Parathyroid adenoma (tissue), 2 donors: ENCODE measurements at regions not wholly inside any gene's neighbourhood (a gene's known extent, or its start where the extent isn't known, plus 50 kb on each side); places are given as distances from the start of the nearest gene placed in this dataset.

ENCODE experiments used
- H2AFZ ChIP-seq: fragments of 300-600 bp; sonication (generic); one replicate; pipeline ENCODE4 v1.7.0; 2017; ENCODE audit warnings: antibody characterized with exemption, mild to moderate bottlenecking
- H3K27ac ChIP-seq: fragments of 300-600 bp; sonication (generic); one replicate; pipeline ENCODE4 v1.7.0; 2017
- H3K27me3 ChIP-seq: fragments of 300-600 bp; sonication (generic); one replicate; pipeline ENCODE4 v1.7.0; 2017; ENCODE audit warnings: low read length; ENCODE audit not compliant: control insufficient read depth, insufficient read depth
- H3K36me3 ChIP-seq: fragments of 300-600 bp; sonication (generic); one replicate; pipeline ENCODE4 v1.7.0; 2017; ENCODE audit warnings: low read length; ENCODE audit not compliant: control insufficient read depth, insufficient read depth
- H3K4me1 ChIP-seq: fragments of 300-600 bp; sonication (generic); one replicate; pipeline ENCODE4 v1.7.0; 2017; ENCODE audit warnings: control low read depth
- H3K4me2 ChIP-seq: fragments of 300-600 bp; sonication (generic); one replicate; pipeline ENCODE4 v1.7.0; 2017; ENCODE audit warnings: low read length
- H3K4me3 ChIP-seq: fragments of 300-600 bp; sonication (generic); one replicate; pipeline ENCODE4 v1.7.0; 2017; ENCODE audit warnings: low read depth, low read length
- H3K79me2 ChIP-seq: fragments of 300-600 bp; sonication (generic); one replicate; pipeline ENCODE4 v1.7.0; 2017; ENCODE audit warnings: control low read depth
- H3K9ac ChIP-seq: fragments of 300-600 bp; sonication (generic); one replicate; pipeline ENCODE4 v1.7.0; 2017; ENCODE audit warnings: mild to moderate bottlenecking
- H3K9me3 ChIP-seq: fragments of 300-600 bp; sonication (generic); one replicate; pipeline ENCODE4 v1.7.0; 2017; ENCODE audit warnings: low read length; ENCODE audit not compliant: control insufficient read depth
- TF ChIP-seq, protein P1 (sequence below): fragments of 300-600 bp; sonication (generic); IDR thresholded peaks from one replicate; pipeline ENCODE4 v1.7.0; 2017; ENCODE audit warnings: antibody characterized with exemption, mild to moderate bottlenecking
- donor health status: primary hyperparathyroidism.

DNA sequence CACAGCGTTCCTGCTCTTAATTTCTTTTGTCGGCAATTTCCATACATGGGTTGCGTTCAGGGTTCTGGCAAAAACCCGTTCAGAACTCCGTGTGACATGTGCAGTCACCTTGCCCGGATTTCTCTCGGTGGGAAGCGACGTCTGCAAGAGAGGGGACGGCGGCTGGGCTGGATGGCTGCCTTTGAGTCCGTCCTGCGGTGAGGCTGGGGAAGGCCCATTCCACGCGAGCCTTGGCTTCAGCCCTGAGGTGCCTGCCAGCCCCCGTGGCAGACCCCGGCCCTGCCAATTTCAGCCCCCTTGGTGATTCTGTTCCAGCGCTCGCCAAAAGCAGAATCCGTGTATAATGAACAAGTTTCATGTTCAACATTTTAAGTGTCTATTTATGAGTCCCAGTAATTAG, 72.6 kb upstream of the TSHZ3 start:
- Histone ChIP-seq H3K9me3 (no peaks in the 10 kb centered on the region), H3K4me1 (no peaks in the 10 kb centered on the region), H3K4me3 (no peak overlapping the region), H2AFZ (no peak overlapping the region), H3K9ac (no peak overlapping the region), H3K79me2 (no peaks in the 10 kb centered on the region), H3K27ac (no peak overlapping the region), H3K4me2 (no peak overlapping the region), H3K36me3 (no peaks in the 10 kb centered on the region), H3K27me3 (peaks cover 5% of the 10 kb centered on the region)
- TF ChIP-seq, protein P1, sequence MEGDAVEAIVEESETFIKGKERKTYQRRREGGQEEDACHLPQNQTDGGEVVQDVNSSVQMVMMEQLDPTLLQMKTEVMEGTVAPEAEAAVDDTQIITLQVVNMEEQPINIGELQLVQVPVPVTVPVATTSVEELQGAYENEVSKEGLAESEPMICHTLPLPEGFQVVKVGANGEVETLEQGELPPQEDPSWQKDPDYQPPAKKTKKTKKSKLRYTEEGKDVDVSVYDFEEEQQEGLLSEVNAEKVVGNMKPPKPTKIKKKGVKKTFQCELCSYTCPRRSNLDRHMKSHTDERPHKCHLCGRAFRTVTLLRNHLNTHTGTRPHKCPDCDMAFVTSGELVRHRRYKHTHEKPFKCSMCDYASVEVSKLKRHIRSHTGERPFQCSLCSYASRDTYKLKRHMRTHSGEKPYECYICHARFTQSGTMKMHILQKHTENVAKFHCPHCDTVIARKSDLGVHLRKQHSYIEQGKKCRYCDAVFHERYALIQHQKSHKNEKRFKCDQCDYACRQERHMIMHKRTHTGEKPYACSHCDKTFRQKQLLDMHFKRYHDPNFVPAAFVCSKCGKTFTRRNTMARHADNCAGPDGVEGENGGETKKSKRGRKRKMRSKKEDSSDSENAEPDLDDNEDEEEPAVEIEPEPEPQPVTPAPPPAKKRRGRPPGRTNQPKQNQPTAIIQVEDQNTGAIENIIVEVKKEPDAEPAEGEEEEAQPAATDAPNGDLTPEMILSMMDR, result no peak

DNA sequence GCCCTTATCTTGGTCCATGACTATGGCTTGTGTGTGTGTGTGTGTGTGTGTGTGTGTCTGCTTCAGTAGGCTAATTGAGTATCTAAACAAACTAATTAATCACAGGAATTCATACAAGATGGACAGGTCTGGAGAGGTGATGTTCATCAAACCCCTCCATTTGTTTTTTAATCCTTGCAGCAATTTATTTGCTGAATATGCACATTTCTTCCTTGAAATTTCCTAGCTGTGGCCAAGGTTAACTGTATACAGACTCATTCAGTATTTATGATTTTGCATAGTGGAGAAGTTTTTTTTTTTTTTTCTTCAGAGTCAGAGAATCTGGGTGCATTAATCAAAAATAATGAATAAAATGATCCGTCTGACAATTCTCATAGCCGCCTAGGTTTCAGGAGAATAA, 74.7 kb upstream of the TSHZ3 start:
- Histone ChIP-seq H3K9me3 (no peaks in the 10 kb centered on the region), H3K9ac (no peak overlapping the region), H3K4me2 (no peak overlapping the region), H3K4me1 (no peaks in the 10 kb centered on the region), H3K36me3 (no peaks in the 10 kb centered on the region), H3K4me3 (no peak overlapping the region), H3K79me2 (no peaks in the 10 kb centered on the region), H2AFZ (no peak overlapping the region), H3K27ac (no peak overlapping the region), H3K27me3 (no peaks in the 10 kb centered on the region)
- TF ChIP-seq, protein P1, result no peak

DNA sequence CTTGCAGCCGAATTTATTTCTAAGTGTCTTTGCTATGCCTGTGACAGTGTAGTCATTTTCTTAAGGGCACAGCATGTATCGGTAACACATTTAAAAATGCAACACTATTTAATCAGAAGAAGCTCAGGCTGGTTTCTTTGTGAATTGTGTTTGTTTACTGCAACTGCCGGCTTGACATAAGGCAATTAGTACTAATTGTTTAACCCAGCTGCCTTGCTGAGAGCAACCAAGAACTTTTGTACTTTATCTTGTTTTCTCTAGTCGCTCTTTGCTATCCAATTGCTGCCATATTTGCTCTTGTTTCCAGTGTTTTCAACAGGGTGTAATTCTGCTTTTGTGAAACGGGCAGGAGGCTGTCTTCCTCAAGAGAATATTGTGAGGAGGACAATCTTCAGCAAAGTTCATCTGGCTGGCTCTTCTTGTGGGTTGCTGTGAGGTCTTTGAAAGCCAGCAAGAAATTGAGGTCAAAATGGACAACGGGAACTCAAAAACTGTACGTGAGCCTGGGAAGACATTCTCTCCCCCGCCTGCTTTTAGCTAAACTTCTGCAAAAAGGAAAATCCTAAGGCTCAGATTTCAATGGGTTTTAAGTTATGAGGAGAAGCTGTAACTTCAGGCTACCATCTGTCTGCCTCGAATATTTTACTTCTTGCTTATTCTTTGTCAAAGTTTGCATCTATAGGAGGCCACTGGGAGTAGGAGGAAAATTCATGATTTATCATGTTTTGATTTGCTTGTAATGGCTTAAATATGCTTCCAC, 75.8 kb upstream of the TSHZ3 start:
- TF ChIP-seq, protein P1, result no peak
- no peaks in the 10 kb centered on the region for H3K27me3 ChIP-seq
- H3K4me2 ChIP-seq, result no peak overlapping the region
- H3K4me1 ChIP-seq, result no peaks in the 10 kb centered on the region
- H3K4me3 ChIP-seq, result no peak overlapping the region
- no peaks in the 10 kb centered on the region for H3K36me3 ChIP-seq
- no peaks in the 10 kb centered on the region for H3K9me3 ChIP-seq
- H3K27ac ChIP-seq, result no peak overlapping the region
- H3K9ac ChIP-seq, result no peak overlapping the region
- no peak overlapping the region for H2AFZ ChIP-seq
- H3K79me2 ChIP-seq, result no peaks in the 10 kb centered on the region

DNA sequence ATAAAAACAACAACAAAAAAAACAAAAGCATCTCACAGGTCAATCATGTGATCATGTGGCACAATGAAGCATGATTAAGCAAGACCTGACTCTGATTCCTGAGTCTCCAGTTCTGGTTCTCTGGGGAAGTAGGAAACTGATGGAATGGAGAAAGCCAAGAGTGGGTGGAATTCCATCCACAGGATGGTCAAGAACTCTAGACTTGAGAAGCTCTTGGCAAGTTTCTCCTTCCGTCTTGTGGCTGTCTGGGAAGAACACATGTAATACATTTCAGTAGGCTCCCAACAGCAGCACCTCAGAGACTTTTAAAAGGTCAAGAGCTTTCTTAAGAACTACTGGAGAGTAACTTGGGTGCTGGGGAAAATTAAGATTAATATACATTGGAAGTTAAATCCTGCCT, 78.6 kb upstream of the TSHZ3 start:
- TF ChIP-seq, protein P1, result no peak
- H3K27me3 ChIP-seq, result no peaks in the 10 kb centered on the region
- H3K79me2 ChIP-seq, result no peaks in the 10 kb centered on the region

DNA sequence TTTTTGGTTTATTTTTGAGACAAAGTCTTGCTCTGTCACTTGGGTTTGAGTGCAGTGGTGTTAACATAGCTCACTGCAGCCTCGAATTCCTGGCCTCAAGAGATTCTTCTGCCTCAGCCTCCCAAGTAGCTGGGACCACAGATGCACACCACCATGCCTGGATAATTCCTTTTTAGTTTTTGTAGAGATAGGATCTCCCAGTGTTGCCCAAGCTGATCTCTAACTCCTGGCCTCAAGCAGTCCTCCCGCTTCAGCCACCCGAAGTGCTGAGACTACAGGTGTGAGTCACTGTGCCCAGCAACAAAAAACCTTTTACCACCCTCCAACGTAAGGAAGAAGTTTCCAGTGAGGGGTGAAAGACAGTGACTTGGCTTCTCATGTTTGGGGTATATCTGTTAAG, 81.1 kb upstream of the TSHZ3 start:
- no peaks in the 10 kb centered on the region for H3K36me3 ChIP-seq
- no peaks in the 10 kb centered on the region for H3K9me3 ChIP-seq
- H3K79me2 ChIP-seq, result no peaks in the 10 kb centered on the region
- H3K4me3 ChIP-seq, result no peak overlapping the region
- no peaks in the 10 kb centered on the region for H3K27me3 ChIP-seq
- no peak overlapping the region for H3K27ac ChIP-seq
- no peaks in the 10 kb centered on the region for H3K4me1 ChIP-seq
- no peak overlapping the region for H2AFZ ChIP-seq
- TF ChIP-seq, protein P1, result no peak
- no peak overlapping the region for H3K9ac ChIP-seq
- H3K4me2 ChIP-seq, result no peak overlapping the region

More for the DNA sequence above, 78.6 kb upstream of the TSHZ3 start:
- H3K36me3 ChIP-seq, result no peaks in the 10 kb centered on the region
- no peak overlapping the region for H2AFZ ChIP-seq
- H3K4me2 ChIP-seq, result no peak overlapping the region
- no peaks in the 10 kb centered on the region for H3K9me3 ChIP-seq
- H3K9ac ChIP-seq, result no peak overlapping the region
- no peaks in the 10 kb centered on the region for H3K4me1 ChIP-seq
- no peak overlapping the region for H3K27ac ChIP-seq
- no peak overlapping the region for H3K4me3 ChIP-seq
